K562 (cell line): ENCODE measurements at regions not wholly inside any gene's neighbourhood (a gene's known extent, or its start where the extent isn't known, plus 50 kb on each side); places are given as distances from the start of the nearest gene placed in this dataset.

ENCODE experiments used
- ATAC-seq: fragments of 200-7000 bp; cut with Tn5 transposase; 3 replicates; pipeline ENCODE4 v1.9.1; 2020; ENCODE audit warnings: moderate library complexity
- BruUV-seq: library from RNA; stranded (reverse); fragments of 400-500 nt; replicated peaks from 2 replicates; lab custom pipeline; 2021; lab: Mats Ljungman, UMichigan
- CTCF ChIA-PET: fragments of 300-600 bp; formaldehyde crosslinking; extraction: SDS; loops from one replicate; lab custom pipeline; 2021; ENCODE audit warnings: low intra/inter-chr PET ratio; lab: Yijun Ruan, JAX
- POLR2A ChIA-PET: fragments of 300-600, 350-650 bp; sonication (Branson Sonifier 250); formaldehyde crosslinking; extraction: SDS; loops from one replicate; lab custom pipeline; 2021; ENCODE audit warnings: antibody characterized with exemption, inconsistent platforms; lab: Yijun Ruan, JAX
- DNase-seq, 4 experiments: peaks; one replicate each; pipeline versions ENCODE4 v3.0.0 to v3.0.0-alpha.2; 2011 to 2018; ENCODE audit warnings: low spot score in 3 of 4, mixed read lengths in 3 of 4; ENCODE audit errors: extremely low read depth in 1 of 4
- FAIRE-seq: peaks from 2 replicates; lab custom pipeline; 2011; peaks lifted over from hg19 to GRCh38; lab: Jason Lieb, UNC
- H2AFZ ChIP-seq: 2 replicates; pipeline ENCODE4 v1.6.0; 2011; ENCODE audit warnings: low read depth, low read length, control low read depth, inconsistent platforms
- H3K27ac ChIP-seq: fragments of 200-600 bp; 3 replicates; pipeline ENCODE4 v1.8.0; 2011; ENCODE audit warnings: low read depth, mild to moderate bottlenecking, control low read depth, inconsistent platforms, low read length, moderate library complexity, mixed read lengths; ENCODE audit errors: extremely low read depth
- H3K27me3 ChIP-seq, 2 experiments: fragments of 300-600 bp in 1 of 2; 2 replicates in 1 of 2; 3 replicates in 1 of 2; pipeline versions ENCODE4 v1.6.0 to v1.8.0; 2011; ENCODE audit warnings: inconsistent platforms in 2 of 2, low read length in 2 of 2, mild to moderate bottlenecking in 1 of 2, mixed read lengths in 1 of 2, moderate library complexity in 1 of 2; ENCODE audit not compliant: control insufficient read depth in 2 of 2, insufficient read depth in 2 of 2
- H3K36me3 ChIP-seq: fragments of 300-600 bp; 3 replicates; pipeline ENCODE4 v1.8.0; 2011; ENCODE audit warnings: mild to moderate bottlenecking, low read length, inconsistent platforms; ENCODE audit not compliant: control insufficient read depth, insufficient read depth
- H3K4me1 ChIP-seq, 2 experiments: fragments of 200-600 bp in 1 of 2; replicated peaks in 1 of 2; 2 replicates in 1 of 2; 3 replicates in 1 of 2; pipeline versions ENCODE4 v1.5.1 to v1.8.0; 2011; ENCODE audit warnings: inconsistent platforms in 2 of 2, low read length in 2 of 2, mild to moderate bottlenecking in 1 of 2, mixed read lengths in 1 of 2, moderate library complexity in 1 of 2; ENCODE audit not compliant: control insufficient read depth in 2 of 2, insufficient read depth in 2 of 2
- H3K4me2 ChIP-seq: 2 replicates; pipeline ENCODE4 v1.6.1; 2011; ENCODE audit warnings: low read length, control low read depth, inconsistent platforms, mixed read lengths; ENCODE audit not compliant: insufficient read depth
- H3K4me3 ChIP-seq: fragments of 200-600 bp; sonication (generic), shearing (Covaris generic); 2 replicates; pipeline ENCODE4 v1.5.1; 2016; ENCODE audit warnings: control low read depth, inconsistent platforms
- H3K79me2 ChIP-seq: fragments of 200-600 bp; 3 replicates; pipeline ENCODE4 v1.8.0; 2011; ENCODE audit warnings: low read length, inconsistent platforms; ENCODE audit not compliant: control insufficient read depth, insufficient read depth
- H3K9ac ChIP-seq, 2 experiments: 2 replicates each; pipeline versions ENCODE4 v1.6.0 to v1.6.1; 2011; ENCODE audit warnings: low read depth in 2 of 2, low read length in 2 of 2, control low read depth in 1 of 2, inconsistent platforms in 1 of 2, mild to moderate bottlenecking in 1 of 2, mixed read lengths in 1 of 2; ENCODE audit not compliant: insufficient read depth in 1 of 2
- H3K9me1 ChIP-seq: one replicate; pipeline ENCODE4 v1.6.0; 2011; ENCODE audit warnings: inconsistent platforms, mild to moderate bottlenecking, low read length, moderate library complexity; ENCODE audit not compliant: control insufficient read depth, insufficient read depth
- H3K9me3 ChIP-seq: replicated peaks from 2 replicates; pipeline ENCODE4 v1.5.1; 2011; ENCODE audit warnings: low read depth, low read length, inconsistent platforms; ENCODE audit not compliant: control insufficient read depth, insufficient read depth
- H4K20me1 ChIP-seq: replicated peaks from 2 replicates; pipeline ENCODE4 v1.6.1; 2011; ENCODE audit warnings: low read length, inconsistent platforms, mixed read lengths; ENCODE audit not compliant: control insufficient read depth, insufficient read depth
- CCAR2 ChIP-seq: fragments of 200-400 bp; formaldehyde crosslinking; IDR thresholded peaks from 2 replicates; pipeline ENCODE4 v1.6.1; 2017; ENCODE audit warnings: mild to moderate bottlenecking, low read depth, low read length
- ELF4 ChIP-seq: fragments of 450-650 bp; formaldehyde crosslinking; IDR thresholded peaks from 2 replicates; pipeline ENCODE4 v1.4.0; 2022; ENCODE audit warnings: missing genetic modification characterization
- HCFC1 ChIP-seq: IDR thresholded peaks from 2 replicates; pipeline ENCODE4 v1.6.1; 2012; ENCODE audit warnings: low read depth, low read length, improper control_type of control experiment
- POLR2B ChIP-seq: fragments of 450-650 bp; IDR thresholded peaks from 2 replicates; pipeline ENCODE4 v1.6.1; 2018; ENCODE audit warnings: low read depth; ENCODE audit not compliant: partially characterized antibody
- PYGO2 ChIP-seq: fragments of 450-650 bp; IDR thresholded peaks from 2 replicates; pipeline ENCODE4 v1.6.1; 2016; ENCODE audit warnings: mild to moderate bottlenecking, missing genetic modification characterization, moderate library complexity, missing compliant biosample characterization
- SRF ChIP-seq, 2 experiments: fragments of 250-450, 450-650 bp in 1 of 2; sonication (Bioruptor Pico) in 1 of 2; sonication (generic) in 1 of 2; formaldehyde crosslinking; IDR thresholded peaks; 2 replicates each; pipeline versions ENCODE4 v1.5.0 to v1.5.1; 2020 to 2022; ENCODE audit warnings: mild to moderate bottlenecking in 1 of 2, missing genetic modification reagents in 1 of 2
- TCF15 ChIP-seq: fragments of 250-450 bp; sonication (Bioruptor Pico); IDR thresholded peaks from 2 replicates; pipeline ENCODE4 v1.8.0; 2022; ENCODE audit warnings: moderate library complexity, mild to moderate bottlenecking, inconsistent platforms
- TEAD1 ChIP-seq, 2 experiments: fragments of 450-650 bp in 1 of 2; sonication (generic) in 1 of 2; formaldehyde crosslinking; IDR thresholded peaks; 2 replicates each; pipeline versions ENCODE4 v1.4.0 to v1.8.0; 2020 to 2022; ENCODE audit warnings: mild to moderate bottlenecking in 2 of 2, missing genetic modification reagents in 1 of 2
- ZNF507 ChIP-seq: conservative IDR thresholded peaks from 2 replicates; pipeline ENCODE4 v1.6.1; 2017; ENCODE audit warnings: missing genetic modification characterization, missing compliant biosample characterization
- ZNF668 ChIP-seq: fragments of 250-450 bp; sonication (Bioruptor Pico); IDR thresholded peaks from 2 replicates; pipeline ENCODE4 v1.8.0; 2022; ENCODE audit warnings: mild to moderate bottlenecking, inconsistent platforms
- ZNF780A ChIP-seq: fragments of 250-450 bp; sonication (Bioruptor Pico); IDR thresholded peaks from 2 replicates; pipeline ENCODE4 v1.5.0; 2021; ENCODE audit warnings: mild to moderate bottlenecking
- WGBS: fragments of 100-300 bp; shearing (Covaris generic); methylation state at CpG from one replicate; pipeline ENCODE4 v1.1.6; 2016; ENCODE audit warnings: low coverage, mixed read lengths; ENCODE audit not compliant: insufficient coverage; ENCODE audit errors: missing lambda C conversion rate; 5-methylcytosine and 5-hydroxymethylcytosine counted together
- in situ Hi-C: fragments of 300-500 bp; cut with MboI; formaldehyde crosslinking; loops from 4 replicates; pipeline ENCODE4 v1.15.0; 2018; ENCODE audit warnings: inconsistent platforms, mixed read lengths
- intact Hi-C: fragments of 100-400 bp; cut with micrococcal nuclease; formaldehyde crosslinking; loops from 2 replicates; pipeline ENCODE4 v1.14.2; 2022
- TF ChIP-seq, protein P1 (sequence below): fragments of 250-450 bp; sonication (Bioruptor Pico); IDR thresholded peaks from 2 replicates; pipeline ENCODE4 v1.4.0; 2020; ENCODE audit warnings: mild to moderate bottlenecking, moderate library complexity, borderline replicate concordance

- no peak for FAIRE-seq
- Histone ChIP-seq H3K4me2 (no peak overlapping the region), H3K9ac (no peak overlapping the region), H3K27me3 (peaks cover 3 to 11% of the 10 kb centered on the region in 2 experiments; a peak in 1 of 5 replicates), H3K4me3 (no peak overlapping the region), H3K79me2 (no peaks in the 10 kb centered on the region), H3K4me1 (no peaks in the 10 kb centered on the region), H3K36me3 (no peaks in the 10 kb centered on the region), H3K9me1 (no peaks in the 10 kb centered on the region), H3K9me3 (no peaks in the 10 kb centered on the region), H2AFZ (no peak overlapping the region), H4K20me1 (no peaks in the 10 kb centered on the region), H3K27ac (no peak overlapping the region)
- intact Hi-C loops: no loop called here
- BruUV-seq: no TSS peak
- TF ChIP-seq TCF15 (CRISPR knock-in tag) (no peak), ZNF780A (CRISPR knock-in tag) (no peak), CCAR2 (no peak), HCFC1 (no peak), POLR2B (no peak), ZNF668 (CRISPR knock-in tag) (no peak), PYGO2 (tag) (no peak), TEAD1 (CRISPR knock-in tag; IDR thresholded peaks at IDR 0.05) (no peak), ELF4 (no peak), SRF (CRISPR knock-in tag; IDR thresholded peaks at IDR 0.05) (no peak), ZNF507 (tag) (no peak)
- TF ChIP-seq, protein P1, sequence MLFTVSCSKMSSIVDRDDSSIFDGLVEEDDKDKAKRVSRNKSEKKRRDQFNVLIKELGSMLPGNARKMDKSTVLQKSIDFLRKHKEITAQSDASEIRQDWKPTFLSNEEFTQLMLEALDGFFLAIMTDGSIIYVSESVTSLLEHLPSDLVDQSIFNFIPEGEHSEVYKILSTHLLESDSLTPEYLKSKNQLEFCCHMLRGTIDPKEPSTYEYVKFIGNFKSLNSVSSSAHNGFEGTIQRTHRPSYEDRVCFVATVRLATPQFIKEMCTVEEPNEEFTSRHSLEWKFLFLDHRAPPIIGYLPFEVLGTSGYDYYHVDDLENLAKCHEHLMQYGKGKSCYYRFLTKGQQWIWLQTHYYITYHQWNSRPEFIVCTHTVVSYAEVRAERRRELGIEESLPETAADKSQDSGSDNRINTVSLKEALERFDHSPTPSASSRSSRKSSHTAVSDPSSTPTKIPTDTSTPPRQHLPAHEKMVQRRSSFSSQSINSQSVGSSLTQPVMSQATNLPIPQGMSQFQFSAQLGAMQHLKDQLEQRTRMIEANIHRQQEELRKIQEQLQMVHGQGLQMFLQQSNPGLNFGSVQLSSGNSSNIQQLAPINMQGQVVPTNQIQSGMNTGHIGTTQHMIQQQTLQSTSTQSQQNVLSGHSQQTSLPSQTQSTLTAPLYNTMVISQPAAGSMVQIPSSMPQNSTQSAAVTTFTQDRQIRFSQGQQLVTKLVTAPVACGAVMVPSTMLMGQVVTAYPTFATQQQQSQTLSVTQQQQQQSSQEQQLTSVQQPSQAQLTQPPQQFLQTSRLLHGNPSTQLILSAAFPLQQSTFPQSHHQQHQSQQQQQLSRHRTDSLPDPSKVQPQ (CRISPR knock-in tag): no peak
- DNase-seq: no peak
- POLR2A ChIA-PET: interaction anchor here (0.7 kb wide), 1 partner anchor 9 kb away, joined by 3 read pairs; no protein-coding TSS in a partner anchor
- in situ Hi-C loops: no loop called here
- WGBS: 0% methylated on average over 3 of the region's 3 CpGs
- no peak for ATAC-seq
- CTCF ChIA-PET: no interaction called here
Measured at GRCh38 chr5:71892641-71893365, 173.7 kb downstream of the CARTPT start.
